HG03520 (cell line): ENCODE measurements at regions not wholly inside any gene's neighbourhood (a gene's known extent, or its start where the extent isn't known, plus 50 kb on each side); places are given as distances from the start of the nearest gene placed in this dataset.
"Not testable (repeated sequence)": the region's sequence is repeated elsewhere in the genome, so short reads cannot be mapped to it uniquely, and the experiment has no call there.

Experiments used
- ATAC-seq: cut with Tn5 transposase; IDR thresholded peaks from one replicate; pipeline ENCODE4 v1.9.1; 2021; ENCODE audit warnings: mild to moderate bottlenecking, moderate library complexity; ENCODE audit not compliant: unreplicated experiment

GRCh38 chr13:58958097-58958496 is 1205.6 kb downstream of the DIAPH3 start:
- ATAC-seq: not testable (repeated sequence)

DNA sequence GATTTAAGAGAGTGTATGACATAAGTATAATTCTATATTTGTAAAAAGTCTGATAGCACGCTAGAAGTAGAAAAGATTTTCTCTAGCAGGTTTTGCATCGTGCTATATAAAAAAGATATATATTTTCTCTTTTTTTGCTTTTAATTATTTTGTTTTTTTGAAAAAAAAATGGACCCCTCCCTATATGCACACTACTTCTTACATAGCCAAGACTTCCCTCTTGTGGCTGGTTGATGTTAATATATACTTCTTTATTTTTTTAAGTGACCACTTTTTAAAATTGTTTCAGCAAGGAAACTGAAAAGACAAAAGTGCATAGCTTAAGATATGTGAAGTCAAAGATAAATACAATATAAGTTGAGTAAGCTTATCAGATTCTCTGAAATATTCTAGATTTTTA is 1202.8 kb downstream of the DIAPH3 start:
- no peak for ATAC-seq

GRCh38 chr13:58963321-58963720 is 1200.4 kb downstream of the DIAPH3 start:
- ATAC-seq: no peak

DNA sequence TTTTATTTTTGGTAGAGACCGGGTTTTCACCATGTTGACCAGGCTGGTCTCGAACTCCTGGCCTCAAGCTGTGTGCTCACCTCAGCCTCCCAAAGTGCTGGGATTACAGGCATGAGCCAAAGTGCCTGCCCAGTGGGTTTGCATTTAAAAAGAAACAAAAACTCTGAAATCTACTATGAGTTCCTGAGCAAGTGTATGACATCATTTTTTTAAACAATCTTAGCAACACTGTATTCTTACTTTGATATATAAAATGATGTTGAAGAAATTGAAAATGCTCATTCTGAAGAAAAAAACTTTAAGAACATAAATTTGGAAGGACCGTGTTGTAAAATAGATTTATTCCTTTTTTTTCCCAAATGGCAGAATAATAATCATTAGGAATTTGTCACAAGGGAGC is 1199.7 kb downstream of the DIAPH3 start:
- no peak for ATAC-seq

- no peak for ATAC-seq
Observed at GRCh38 chr13:58977085-58977484, 1186.6 kb downstream of the DIAPH3 start.

- no peak for ATAC-seq
Observed at GRCh38 chr13:58978331-58978730, 1185.4 kb downstream of the DIAPH3 start.

- no peak for ATAC-seq
Observed at GRCh38 chr13:58979851-58980250, 1183.9 kb downstream of the DIAPH3 start.

- ATAC-seq: no peak
Observed at GRCh38 chr13:58985845-58986244, 1177.9 kb downstream of the DIAPH3 start.

- ATAC-seq: no peak
Observed at GRCh38 chr13:58989556-58989955, 1174.2 kb downstream of the DIAPH3 start.

DNA sequence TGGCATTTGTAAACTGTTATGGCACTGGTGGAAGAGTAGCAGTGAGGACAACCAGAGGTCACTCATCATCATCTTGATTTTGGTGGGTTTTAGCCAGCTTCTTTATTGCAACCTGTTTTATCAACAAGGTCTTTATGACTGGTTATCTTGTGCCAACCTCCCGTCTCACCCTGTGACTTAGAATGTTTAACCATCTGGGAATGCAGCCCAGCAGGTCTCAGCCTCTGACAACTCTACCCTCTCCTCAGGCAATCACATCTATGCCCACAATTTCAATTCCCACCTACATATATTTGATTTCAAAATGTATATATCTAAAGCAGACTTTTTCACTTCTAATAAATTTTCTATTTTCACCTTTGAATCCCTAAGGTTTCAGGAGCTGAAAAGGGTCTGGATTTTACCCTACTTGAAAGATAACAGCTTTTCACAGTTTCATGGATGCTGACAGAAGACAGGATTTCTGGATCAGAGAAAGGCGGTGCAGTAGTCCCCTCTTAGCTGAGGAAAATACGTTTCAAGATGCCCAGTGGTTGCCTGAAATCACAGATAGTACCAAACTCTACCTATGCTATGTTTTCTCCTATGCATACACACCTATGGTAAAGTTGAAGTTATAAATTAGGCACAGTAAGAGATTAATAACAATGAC is 1171.8 kb downstream of the DIAPH3 start:
- ATAC-seq: no peak

- ATAC-seq: no peak
Observed at GRCh38 chr13:58992478-58993042, 1171.2 kb downstream of the DIAPH3 start.

- ATAC-seq: no peak
Observed at GRCh38 chr13:58994077-58994476, 1169.7 kb downstream of the DIAPH3 start.

- ATAC-seq: no peak
Observed at GRCh38 chr13:58994777-58995176, 1169.0 kb downstream of the DIAPH3 start.

- no peak for ATAC-seq
Observed at GRCh38 chr13:58998716-58999115, 1165.0 kb downstream of the DIAPH3 start.

DNA sequence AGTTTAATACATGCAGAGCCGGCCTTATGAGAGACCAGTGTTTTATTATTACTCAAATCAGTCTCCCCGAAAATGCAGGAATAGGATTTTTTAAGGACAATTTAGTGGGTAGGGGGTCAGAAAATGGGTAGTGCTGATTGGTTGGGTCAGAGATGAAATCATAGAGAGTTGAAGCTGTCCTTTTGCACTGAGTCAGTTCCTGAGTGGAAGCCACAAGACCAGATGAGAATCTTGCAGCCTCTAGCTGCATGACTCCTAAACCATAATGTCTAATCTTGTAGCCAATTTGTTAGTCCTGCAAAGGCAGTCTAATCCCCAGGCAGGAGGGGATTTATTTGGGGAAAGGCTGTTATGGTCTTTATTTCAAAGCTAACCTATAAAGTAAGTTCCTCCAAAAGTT is 1163.9 kb downstream of the DIAPH3 start:
- ATAC-seq: no peak

DNA sequence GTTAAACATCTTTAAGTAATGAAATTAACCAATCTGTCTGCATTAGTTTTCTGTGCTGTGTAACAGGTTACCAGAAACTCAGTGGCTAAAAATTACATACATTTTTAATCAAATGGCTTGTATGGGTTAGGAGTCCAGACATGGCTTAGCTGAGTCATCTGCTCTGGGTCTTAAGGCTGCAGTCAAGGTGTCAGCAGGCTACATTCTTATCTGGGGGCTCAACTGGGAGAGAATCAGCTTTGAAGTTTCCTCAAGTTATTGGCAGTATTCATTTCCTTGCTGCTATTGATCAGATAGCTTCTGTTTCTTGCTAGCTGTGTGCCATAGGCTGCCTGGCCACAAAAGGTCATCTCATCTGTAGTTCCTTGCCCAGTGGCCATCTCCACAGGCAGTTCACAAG is 1163.0 kb downstream of the DIAPH3 start:
- no peak for ATAC-seq

DNA sequence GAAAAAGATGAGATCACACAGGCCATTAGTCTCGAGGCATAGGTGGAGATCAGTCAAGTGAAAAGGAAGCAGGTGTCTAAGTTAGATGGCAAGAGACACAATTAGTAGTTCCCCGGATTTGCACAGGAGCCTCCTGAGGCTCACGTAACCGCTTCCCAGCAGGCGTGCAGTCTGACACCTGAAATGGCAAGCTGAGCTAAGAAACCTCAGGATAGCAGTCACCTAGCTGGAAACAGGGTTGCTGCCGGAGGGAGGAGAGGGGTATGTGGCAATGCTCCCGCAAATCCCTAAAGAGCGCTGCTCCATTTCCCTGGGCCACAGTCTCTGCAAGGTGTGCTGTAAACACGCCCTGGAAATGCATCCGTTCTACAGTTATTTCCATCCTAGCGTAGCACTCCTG is 1151.0 kb downstream of the DIAPH3 start:
- ATAC-seq: no peak

GRCh38 chr13:59016250-59016649 is 1147.5 kb downstream of the DIAPH3 start:
- ATAC-seq: no peak

GRCh38 chr13:59024434-59024833 is 1139.3 kb downstream of the DIAPH3 start:
- no peak for ATAC-seq

DNA sequence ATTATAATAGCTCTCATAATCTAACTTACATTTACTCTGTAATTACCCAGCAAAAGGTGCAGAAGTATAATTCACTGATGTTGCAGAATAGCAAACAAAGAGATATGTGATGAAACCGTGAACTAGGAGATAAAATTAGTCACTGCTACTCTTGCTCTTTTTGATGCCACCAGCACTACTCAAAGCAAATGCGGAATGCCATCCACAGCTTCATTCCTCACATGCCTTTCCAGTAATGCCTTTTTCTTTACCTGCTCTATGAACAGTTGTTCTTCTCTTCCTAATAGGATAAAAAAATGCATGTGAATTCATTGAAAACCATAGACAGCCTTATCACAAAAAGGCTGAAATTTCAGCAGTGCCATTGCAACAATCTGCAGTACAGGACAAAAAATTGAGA is 1129.5 kb downstream of the DIAPH3 start:
- no peak for ATAC-seq

DNA sequence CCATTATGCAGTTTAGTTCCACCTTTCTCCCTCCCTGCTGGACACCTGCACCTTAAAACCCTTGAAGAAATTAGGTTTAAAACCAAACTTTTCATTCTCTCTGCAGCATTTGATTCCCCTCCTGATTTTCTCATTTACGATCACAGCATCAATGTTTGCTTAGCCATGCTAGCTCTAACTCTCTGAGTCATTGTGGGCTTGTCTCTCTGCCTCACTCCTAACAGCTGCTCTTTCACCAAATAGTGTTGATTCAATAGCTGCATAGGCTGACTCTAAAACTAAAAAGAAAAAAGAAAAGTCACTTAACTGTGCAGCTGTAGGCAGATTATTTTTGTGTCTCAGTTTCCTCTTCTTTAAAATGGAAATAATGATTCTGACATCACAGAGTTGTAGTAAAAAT is 1124.9 kb downstream of the DIAPH3 start:
- no peak for ATAC-seq

GRCh38 chr13:59043016-59043415 is 1120.7 kb downstream of the DIAPH3 start:
- no peak for ATAC-seq

GRCh38 chr13:59047546-59047945 is 1116.2 kb downstream of the DIAPH3 start:
- ATAC-seq: no peak
